Stimulated activated naive B cell treated with anti-CD40 and anti-IgM and Interleukin-4, amounts not matched to agents 10 μg/mL and 1 μg/mL and 100 μg/mL, for 72 hours (primary cell): ENCODE measurements at regions not wholly inside any gene's neighbourhood (a gene's known extent, or its start where the extent isn't known, plus 50 kb on each side); places are given as distances from the start of the nearest gene placed in this dataset.
"Not testable (repeated sequence)": the region's sequence is repeated elsewhere in the genome, so short reads cannot be mapped to it uniquely, and the experiment has no call there.

ENCODE experiments used
- ATAC-seq, 2 donors: fragments of 150-1000 bp; cut with Tn5 transposase; replicated peaks; 2 replicates each; pipeline ENCODE4 v1.10.0; 2021; ENCODE audit warnings: moderate library complexity in 1 of 2
- DNase-seq: peaks from one replicate; pipeline ENCODE4 v3.0.0; 2021
- H3K27ac Mint-ChIP-seq: one replicate; pipeline ENCODE4 v1.8.0; 2022; ENCODE audit warnings: mild to moderate bottlenecking, mixed read lengths
- H3K27me3 Mint-ChIP-seq, 2 donors: one replicate each; pipeline ENCODE4 v1.8.0; 2022; ENCODE audit warnings: mixed read lengths in 2 of 2
- H3K36me3 Mint-ChIP-seq, 2 donors: one replicate each; pipeline ENCODE4 v1.8.0; 2022; ENCODE audit warnings: mixed read lengths in 2 of 2, mild to moderate bottlenecking in 1 of 2
- H3K4me1 Mint-ChIP-seq, 2 donors: one replicate each; pipeline ENCODE4 v1.8.0; 2022; ENCODE audit warnings: mixed read lengths in 2 of 2, mild to moderate bottlenecking in 1 of 2
- H3K4me3 Mint-ChIP-seq, 2 donors: one replicate each; pipeline ENCODE4 v1.8.0; 2022; ENCODE audit warnings: mild to moderate bottlenecking in 2 of 2, mixed read lengths in 2 of 2, moderate library complexity in 1 of 2
- H3K9me3 Mint-ChIP-seq, 2 donors: one replicate each; pipeline ENCODE4 v1.8.0; 2022; ENCODE audit warnings: mixed read lengths in 2 of 2, mild to moderate bottlenecking in 1 of 2

- no peaks in the 10 kb centered on the region for H3K4me1 Mint-ChIP-seq
- H3K27ac Mint-ChIP-seq, result no peak overlapping the region
- no peaks in the 10 kb centered on the region for H3K9me3 Mint-ChIP-seq
- no peak for ATAC-seq
- H3K27me3 Mint-ChIP-seq, result no peaks in the 10 kb centered on the region
- H3K4me3 Mint-ChIP-seq, result no peak overlapping the region
- no peak for DNase-seq
- H3K36me3 Mint-ChIP-seq, result no peaks in the 10 kb centered on the region
Measured at GRCh38 chrY:7879245-7879644, 967.7 kb upstream of the AMELY start.

DNA sequence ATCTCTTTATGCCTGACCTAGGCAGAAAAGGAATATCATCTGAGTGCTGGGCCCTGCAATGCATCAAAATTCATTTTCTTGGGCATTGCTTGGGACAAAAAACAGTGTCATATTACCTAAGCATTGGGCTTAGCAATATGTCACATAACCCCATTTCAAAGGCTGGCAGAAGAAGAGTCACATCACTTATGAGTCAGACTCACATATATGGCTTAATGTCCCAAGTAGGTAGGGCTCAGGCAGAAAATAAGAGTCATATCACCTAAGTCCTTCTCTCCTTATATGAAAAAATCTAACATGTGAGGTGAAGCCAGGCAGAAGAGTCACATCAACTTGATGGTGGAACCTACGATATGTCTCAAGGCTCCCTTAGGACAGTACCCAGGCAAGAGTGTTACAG, 967.2 kb upstream of the AMELY start:
- no peak overlapping the region for H3K4me3 Mint-ChIP-seq
- no peaks in the 10 kb centered on the region for H3K36me3 Mint-ChIP-seq
- H3K9me3 Mint-ChIP-seq, result no peaks in the 10 kb centered on the region
- no peak for DNase-seq
- H3K4me1 Mint-ChIP-seq, result no peaks in the 10 kb centered on the region
- H3K27me3 Mint-ChIP-seq, result no peaks in the 10 kb centered on the region
- H3K27ac Mint-ChIP-seq, result no peak overlapping the region
- ATAC-seq, result no peak

DNA sequence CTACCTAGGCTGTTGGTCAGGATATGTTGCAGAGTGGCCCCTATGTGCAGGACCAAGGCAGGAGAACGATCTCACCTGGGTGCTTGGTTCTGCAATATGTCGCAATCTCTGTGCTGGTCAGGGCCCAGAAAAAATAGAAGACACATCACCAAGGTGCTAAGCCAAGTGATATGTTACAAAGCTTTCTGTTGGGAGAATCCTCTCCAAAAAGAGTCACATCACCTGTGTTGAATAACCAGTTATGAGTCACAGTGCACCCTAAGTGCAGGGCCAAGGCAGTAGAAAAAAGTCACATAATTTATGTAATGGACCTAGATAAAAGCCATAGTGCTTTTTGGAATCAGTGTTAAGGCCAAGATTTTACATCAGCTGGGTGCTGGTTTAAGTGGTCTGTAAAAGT, 965.9 kb upstream of the AMELY start:
- H3K27ac Mint-ChIP-seq, result no peak overlapping the region
- no peak for DNase-seq
- H3K4me1 Mint-ChIP-seq, result no peaks in the 10 kb centered on the region
- H3K36me3 Mint-ChIP-seq, result no peaks in the 10 kb centered on the region
- no peak for ATAC-seq
- H3K9me3 Mint-ChIP-seq, result no peaks in the 10 kb centered on the region
- H3K4me3 Mint-ChIP-seq, result no peak overlapping the region
- no peaks in the 10 kb centered on the region for H3K27me3 Mint-ChIP-seq

DNA sequence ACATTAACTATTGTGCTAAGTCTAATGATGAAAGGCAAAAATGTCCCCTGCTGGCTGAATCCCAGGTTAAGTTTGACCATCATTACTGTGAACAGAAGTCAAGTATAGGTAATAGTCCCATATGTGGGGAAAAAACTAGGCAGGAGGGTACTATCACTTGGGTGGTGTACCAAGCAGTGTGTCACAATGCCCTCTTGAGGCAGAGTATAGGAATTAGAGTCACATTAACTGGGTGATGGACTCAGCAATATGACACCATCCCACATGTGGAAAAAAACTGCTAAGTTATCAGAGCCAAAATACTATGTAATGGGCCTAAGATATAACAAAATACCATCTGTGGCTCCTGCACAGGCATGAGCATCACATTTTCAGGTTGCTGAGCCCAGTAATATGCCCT, 962.5 kb upstream of the AMELY start:
- no peaks in the 10 kb centered on the region for H3K36me3 Mint-ChIP-seq
- H3K9me3 Mint-ChIP-seq, result no peaks in the 10 kb centered on the region
- H3K27ac Mint-ChIP-seq, result no peak overlapping the region
- H3K27me3 Mint-ChIP-seq, result no peaks in the 10 kb centered on the region
- H3K4me3 Mint-ChIP-seq, result no peak overlapping the region
- DNase-seq, result no peak
- H3K4me1 Mint-ChIP-seq, result no peaks in the 10 kb centered on the region
- ATAC-seq, result peak in 1 of 2 donors; percentile 75

DNA sequence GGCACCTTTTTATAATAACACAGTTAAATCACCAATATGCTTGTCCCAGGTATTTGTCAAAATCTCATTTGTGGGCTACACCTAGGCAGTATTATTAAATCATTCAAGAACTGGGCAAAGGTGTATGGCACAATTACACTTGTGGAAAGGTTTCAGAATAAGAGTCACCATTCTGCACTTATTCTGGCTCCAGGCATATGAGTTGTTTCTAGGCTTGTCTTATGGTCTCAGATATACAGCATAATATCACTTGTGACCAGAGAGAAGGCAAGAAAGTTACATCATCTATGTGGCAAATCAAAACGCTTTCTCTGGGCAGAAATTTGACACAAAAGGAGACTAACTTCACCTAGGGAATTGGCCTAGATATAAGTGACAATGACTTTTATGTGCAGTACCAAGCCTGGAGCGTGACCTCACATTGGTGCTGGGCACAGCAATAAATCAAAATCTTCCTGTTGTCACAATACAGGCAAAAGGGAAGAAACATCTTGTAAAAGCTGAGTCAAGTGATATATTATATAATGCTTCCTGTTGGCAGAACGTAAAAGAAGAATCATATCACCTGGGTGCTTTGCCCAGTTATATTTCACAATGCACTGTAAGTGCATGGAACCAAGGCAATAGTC, 959.9 kb upstream of the AMELY start:
- Mint-ChIP-seq H3K27ac (no peak overlapping the region), H3K4me3 (no peak overlapping the region), H3K4me1 (no peaks in the 10 kb centered on the region), H3K36me3 (no peaks in the 10 kb centered on the region), H3K9me3 (no peaks in the 10 kb centered on the region), H3K27me3 (no peaks in the 10 kb centered on the region)
- DNase-seq (no peak), ATAC-seq (no peak)

GRCh38 chrY:7866976-7867375, 955.4 kb upstream of the AMELY start:
- Mint-ChIP-seq H3K9me3 (no peaks in the 10 kb centered on the region), H3K4me1 (no peaks in the 10 kb centered on the region), H3K4me3 (no peak overlapping the region), H3K27ac (no peak overlapping the region), H3K27me3 (no peaks in the 10 kb centered on the region), H3K36me3 (no peaks in the 10 kb centered on the region)
- ATAC-seq (no peak), DNase-seq (no peak)

- no peaks in the 10 kb centered on the region for H3K36me3 Mint-ChIP-seq
Measured at GRCh38 chrY:7860781-7861614, 949.4 kb upstream of the AMELY start.

GRCh38 chrY:7850191-7850590, 938.6 kb upstream of the AMELY start:
- Mint-ChIP-seq H3K4me1 (peaks cover 0 to 4% of the 10 kb centered on the region in 2 donors), H3K36me3 (no peaks in the 10 kb centered on the region), H3K27me3 (no peaks in the 10 kb centered on the region), H3K9me3 (peaks cover 0 to 1% of the 10 kb centered on the region in 2 donors), H3K4me3 (no peak overlapping the region), H3K27ac (no peak overlapping the region)
- ATAC-seq (no peak), DNase-seq (no peak)

More at GRCh38 chrY:7860781-7861614, 949.4 kb upstream of the AMELY start:
- Mint-ChIP-seq H3K9me3 (no peaks in the 10 kb centered on the region), H3K27ac (no peak overlapping the region), H3K4me3 (no peak overlapping the region), H3K27me3 (no peaks in the 10 kb centered on the region), H3K4me1 (no peaks in the 10 kb centered on the region)
- DNase-seq (no peak), ATAC-seq (no peak)

DNA sequence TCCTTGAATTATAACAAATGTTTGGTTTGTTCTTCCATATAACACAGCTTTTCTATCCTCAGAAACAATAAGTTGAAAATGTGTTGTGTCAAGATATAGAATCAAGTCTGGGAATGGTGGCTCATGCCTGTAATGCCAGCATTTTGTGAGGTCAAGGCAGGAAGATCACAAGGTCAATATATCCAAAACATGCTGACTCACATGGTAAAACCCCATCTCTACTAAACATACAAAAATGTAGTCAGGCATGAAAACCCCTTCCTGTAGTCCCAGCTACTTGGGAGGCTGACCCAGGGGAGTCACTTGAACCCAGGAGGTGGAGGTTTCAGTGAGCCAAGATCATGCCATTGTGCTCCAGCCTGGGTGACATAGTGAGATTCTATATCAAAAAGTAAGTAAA, 934.2 kb upstream of the AMELY start:
- Mint-ChIP-seq H3K27ac (no peak overlapping the region), H3K9me3 (peaks cover 0 to 1% of the 10 kb centered on the region in 2 donors), H3K4me1 (peaks cover 0 to 4% of the 10 kb centered on the region in 2 donors), H3K27me3 (no peaks in the 10 kb centered on the region), H3K36me3 (no peaks in the 10 kb centered on the region), H3K4me3 (no peak overlapping the region)
- DNase-seq (no peak), ATAC-seq (no peak)

- Mint-ChIP-seq H3K27me3 (peaks cover 0 to 7% of the 10 kb centered on the region in 2 donors), H3K4me1 (no peaks in the 10 kb centered on the region), H3K9me3 (no peaks in the 10 kb centered on the region), H3K4me3 (no peak overlapping the region), H3K27ac (no peak overlapping the region), H3K36me3 (no peaks in the 10 kb centered on the region)
- ATAC-seq, result no peak
- DNase-seq, result no peak
Measured at GRCh38 chrY:7837046-7837445, 925.5 kb upstream of the AMELY start.

DNA sequence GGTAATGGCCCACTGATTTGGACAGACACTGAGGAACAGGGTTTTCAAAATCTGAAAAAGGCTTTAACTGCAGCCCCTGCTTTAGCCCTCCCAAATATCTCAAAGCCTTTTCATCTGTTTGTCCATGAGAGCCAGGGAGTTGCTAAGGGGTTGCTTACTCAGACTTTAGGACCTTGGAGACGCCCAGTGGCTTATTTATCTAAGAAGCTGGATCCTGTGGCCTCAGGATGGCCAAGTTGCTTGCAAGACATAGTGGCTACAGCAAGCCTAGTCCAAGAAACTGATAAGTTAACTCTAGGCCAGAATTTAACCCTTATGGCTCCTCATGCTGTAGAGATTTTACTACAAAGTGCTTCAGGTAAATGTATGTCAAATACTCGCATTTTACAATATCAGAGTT, 924.8 kb upstream of the AMELY start:
- no peak for DNase-seq
- Mint-ChIP-seq H3K9me3 (no peaks in the 10 kb centered on the region), H3K4me1 (no peaks in the 10 kb centered on the region), H3K36me3 (no peaks in the 10 kb centered on the region), H3K27ac (no peak overlapping the region), H3K4me3 (no peak overlapping the region), H3K27me3 (peaks cover 0 to 7% of the 10 kb centered on the region in 2 donors)
- no peak for ATAC-seq

DNA sequence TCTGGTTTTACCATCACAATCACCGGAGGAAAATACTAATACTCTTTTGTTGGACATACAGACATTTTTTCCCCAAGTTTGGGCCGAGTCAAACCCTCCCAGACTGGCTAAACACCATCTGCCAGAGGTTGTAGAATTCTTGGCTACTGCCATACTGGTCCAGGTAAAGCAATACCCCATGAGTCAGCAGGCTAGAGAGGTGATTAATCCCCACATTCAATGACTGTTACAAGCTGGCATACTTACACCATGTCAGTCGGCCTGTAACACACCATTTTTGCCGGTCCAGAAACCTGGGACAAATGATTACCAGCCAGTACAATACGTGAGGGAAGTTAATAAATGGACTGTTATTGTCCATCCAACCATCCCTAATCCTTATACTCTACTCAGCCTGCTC, 923.9 kb upstream of the AMELY start:
- Mint-ChIP-seq H3K4me1 (no peaks in the 10 kb centered on the region), H3K27me3 (peaks cover 0 to 7% of the 10 kb centered on the region in 2 donors), H3K36me3 (no peaks in the 10 kb centered on the region), H3K9me3 (no peaks in the 10 kb centered on the region), H3K4me3 (no peak overlapping the region), H3K27ac (no peak overlapping the region)
- no peak for DNase-seq
- ATAC-seq, result no peak

GRCh38 chrY:7834284-7834683, 922.7 kb upstream of the AMELY start:
- DNase-seq (no peak), ATAC-seq (no peak)
- Mint-ChIP-seq H3K4me3 (no peak overlapping the region), H3K36me3 (no peaks in the 10 kb centered on the region), H3K27me3 (peaks cover 0 to 7% of the 10 kb centered on the region in 2 donors), H3K9me3 (no peaks in the 10 kb centered on the region), H3K27ac (no peak overlapping the region), H3K4me1 (no peaks in the 10 kb centered on the region)

GRCh38 chrY:7830881-7831280, 919.3 kb upstream of the AMELY start:
- H3K27me3 Mint-ChIP-seq, H3K27ac Mint-ChIP-seq, H3K9me3 Mint-ChIP-seq, H3K36me3 Mint-ChIP-seq, H3K4me1 Mint-ChIP-seq, ATAC-seq, DNase-seq, H3K4me3 Mint-ChIP-seq: not testable (repeated sequence)

- H3K36me3 Mint-ChIP-seq, result no peaks in the 10 kb centered on the region
- no peak for DNase-seq
Measured at GRCh38 chrY:7826533-7826932, 915.0 kb upstream of the AMELY start.

More at GRCh38 chrY:7826533-7826932, 915.0 kb upstream of the AMELY start:
- Mint-ChIP-seq H3K27me3 (no peaks in the 10 kb centered on the region), H3K27ac (no peak overlapping the region), H3K4me1 (no peaks in the 10 kb centered on the region), H3K4me3 (no peak overlapping the region), H3K9me3 (no peaks in the 10 kb centered on the region)
- no peak for ATAC-seq
